ENCODE measurements at regions not wholly inside any gene's neighbourhood (a gene's known extent, or its start where the extent isn't known, plus 50 kb on each side); places are given as distances from the start of the nearest gene placed in this dataset.

- Histone ChIP-seq H2AFZ (no peak overlapping the region), H3K9me3 (ENCODE audit: low read depth) (no peaks in the 10 kb centered on the region), H3F3A (ENCODE audit: insufficient read depth) (no peaks in the 10 kb centered on the region), H3K27ac (no peak overlapping the region), H3K9ac (no peak overlapping the region), H3K36me3 (ENCODE audit: low read depth) (no peaks in the 10 kb centered on the region), H3K4me2 (ENCODE audit: unreplicated experiment) (no peak overlapping the region), H3K27me3 (replicated peaks; ENCODE audit: insufficient read depth) (no peaks in the 10 kb centered on the region), H3K79me2 (ENCODE audit: insufficient read depth) (peaks cover 42% of the 10 kb centered on the region), H3K4me1 (ENCODE audit: insufficient read depth) (peaks cover 6% of the 10 kb centered on the region; the same call in 1 of the 2 replicates), H4K20me1 (ENCODE audit: insufficient read depth) (no peaks in the 10 kb centered on the region; the same call in 1 of the 2 replicates), H3K4me3 (no peak overlapping the region), H3K9me2 (ENCODE audit: insufficient read depth) (no peaks in the 10 kb centered on the region)
- in situ Hi-C loops (cut with MboI) = no loop called here
- no peak for DNase-seq
- 98 to 100% methylated on average over 8 to 9 of the region's 9 CpGs for WGBS, 2 experiments (ENCODE audit: low coverage in 1 of 2, low lambda C conversion rate in 2 of 2, missing lambda C conversion rate in 2 of 2)
- TF ChIP-seq EZH2 (IDR thresholded peaks at IDR 0.05; ENCODE audit: insufficient read depth, poor library complexity, severe bottlenecking) = no peak
- no peak for TF ChIP-seq EZH2phosphoT487 (IDR thresholded peaks at IDR 0.05; ENCODE audit: insufficient read depth, low read depth)
These were observed 221.1 kb upstream of the CIBAR2 start for GRCh38 chr16:85333337-85333736.

GRCh38 chr16:85333744-85334640, 221.7 kb upstream of the CIBAR2 start:
- no peak overlapping the region for H3K4me2 ChIP-seq (ENCODE audit: unreplicated experiment)
- H3K4me3 ChIP-seq = no peak overlapping the region
- H3K79me2 ChIP-seq (ENCODE audit: insufficient read depth) = peaks cover 40% of the 10 kb centered on the region
- no peaks in the 10 kb centered on the region for H3K36me3 ChIP-seq (ENCODE audit: low read depth)
- in situ Hi-C loops (cut with MboI) = no loop called here
- H3K9me2 ChIP-seq (ENCODE audit: insufficient read depth) = no peaks in the 10 kb centered on the region
- peaks cover 6% of the 10 kb centered on the region; the same call in 1 of the 2 replicates for H3K4me1 ChIP-seq (ENCODE audit: insufficient read depth)
- H4K20me1 ChIP-seq (ENCODE audit: insufficient read depth) = no peaks in the 10 kb centered on the region; the same call in 1 of the 2 replicates
- no peak overlapping the region for H2AFZ ChIP-seq
- no peaks in the 10 kb centered on the region for H3K9me3 ChIP-seq (ENCODE audit: low read depth)
- no peak for DNase-seq
- TF ChIP-seq EZH2 (IDR thresholded peaks at IDR 0.05; ENCODE audit: insufficient read depth, poor library complexity, severe bottlenecking) (no peak), EZH2phosphoT487 (IDR thresholded peaks at IDR 0.05; ENCODE audit: insufficient read depth, low read depth) (no peak)
- no peaks in the 10 kb centered on the region for H3K27me3 ChIP-seq (replicated peaks; ENCODE audit: insufficient read depth)
- no peak overlapping the region for H3K27ac ChIP-seq
- WGBS, 2 experiments (ENCODE audit: low coverage in 1 of 2, low lambda C conversion rate in 2 of 2, missing lambda C conversion rate in 2 of 2) = 92% methylated on average over 28 to 29 of the region's 29 CpGs
- H3K9ac ChIP-seq = no peak overlapping the region
- no peaks in the 10 kb centered on the region for H3F3A ChIP-seq (ENCODE audit: insufficient read depth)

- H3K4me1 ChIP-seq (ENCODE audit: insufficient read depth) = peaks cover 6% of the 10 kb centered on the region; the same call in 1 of the 2 replicates
- no peak overlapping the region for H2AFZ ChIP-seq
- no peaks in the 10 kb centered on the region; the same call in 1 of the 2 replicates for H4K20me1 ChIP-seq (ENCODE audit: insufficient read depth)
- peaks cover 36% of the 10 kb centered on the region for H3K79me2 ChIP-seq (ENCODE audit: insufficient read depth)
- no peak overlapping the region for H3K9ac ChIP-seq
- DNase-seq = no peak
- no peak overlapping the region for H3K4me2 ChIP-seq (ENCODE audit: unreplicated experiment)
- H3K27ac ChIP-seq = no peak overlapping the region
- no peaks in the 10 kb centered on the region for H3K36me3 ChIP-seq (ENCODE audit: low read depth)
- H3K27me3 ChIP-seq (replicated peaks; ENCODE audit: insufficient read depth) = no peaks in the 10 kb centered on the region
- 92% methylated on average over 32 to 35 of the region's 35 CpGs for WGBS, 2 experiments (ENCODE audit: low coverage in 1 of 2, low lambda C conversion rate in 2 of 2, missing lambda C conversion rate in 2 of 2)
- H3K9me2 ChIP-seq (ENCODE audit: insufficient read depth) = no peaks in the 10 kb centered on the region
- TF ChIP-seq EZH2 (IDR thresholded peaks at IDR 0.05; ENCODE audit: insufficient read depth, poor library complexity, severe bottlenecking) = no peak
- TF ChIP-seq EZH2phosphoT487 (IDR thresholded peaks at IDR 0.05; ENCODE audit: insufficient read depth, low read depth) = no peak
- H3F3A ChIP-seq (ENCODE audit: insufficient read depth) = no peaks in the 10 kb centered on the region
- in situ Hi-C loops (cut with MboI) = no loop called here
- H3K4me3 ChIP-seq = no peak overlapping the region
- no peaks in the 10 kb centered on the region for H3K9me3 ChIP-seq (ENCODE audit: low read depth)
These were observed 222.7 kb upstream of the CIBAR2 start for GRCh38 chr16:85334718-85335583.
